GM06990 (cell line): ENCODE measurements at regions not wholly inside any gene's neighbourhood (a gene's known extent, or its start where the extent isn't known, plus 50 kb on each side); places are given as distances from the start of the nearest gene placed in this dataset.
A peak's percentile ranks its signal among the peaks of the same experiment; 100 is the strongest.

Source experiments
- DNase-seq: peaks from one replicate; pipeline ENCODE4 v3.0.0-alpha.2; 2011; ENCODE audit not compliant: insufficient read length; ENCODE audit errors: extremely low read depth
- H3K27me3 ChIP-seq: replicated peaks from 2 replicates; pipeline ENCODE4 v1.6.0; 2011; ENCODE audit warnings: low read length; ENCODE audit not compliant: control insufficient read depth, insufficient read depth
- H3K36me3 ChIP-seq: 2 replicates; pipeline ENCODE4 v1.5.1; 2011; ENCODE audit warnings: low read length; ENCODE audit not compliant: control insufficient read depth, insufficient read depth
- H3K4me3 ChIP-seq: replicated peaks from 2 replicates; pipeline ENCODE4 v1.5.1; 2011; ENCODE audit warnings: low read depth, mild to moderate bottlenecking, control low read depth, low read length
- CTCF ChIP-seq: IDR thresholded peaks from 2 replicates; pipeline ENCODE4 v1.5.1; 2011; ENCODE audit warnings: low read length, control low read depth, mild to moderate bottlenecking, inconsistent platforms; ENCODE audit not compliant: insufficient read depth, poor library complexity, severe bottlenecking

- no peaks in the 10 kb centered on the region for H3K36me3 ChIP-seq
- H3K27me3 ChIP-seq, result no peaks in the 10 kb centered on the region
- TF ChIP-seq CTCF, result no peak
- DNase-seq, result peak; percentile 66
- H3K4me3 ChIP-seq, result peak overlapping the region; percentile 4; the same call in 1 of the 2 replicates
Measured at GRCh38 chr6:42507195-42507594, 55.5 kb upstream of the TRERF1 start.

GRCh38 chr6:42506070-42506469, 54.3 kb upstream of the TRERF1 start:
- no peak for TF ChIP-seq CTCF
- no peaks in the 10 kb centered on the region for H3K27me3 ChIP-seq
- H3K36me3 ChIP-seq, result no peaks in the 10 kb centered on the region
- no peak for DNase-seq
- H3K4me3 ChIP-seq, result no peak overlapping the region

- Histone ChIP-seq H3K27me3 (no peaks in the 10 kb centered on the region), H3K4me3 (peak overlapping the region; percentile 9; the same call in 1 of the 2 replicates), H3K36me3 (no peaks in the 10 kb centered on the region)
- peak; percentile 68 for DNase-seq
- TF ChIP-seq CTCF, result no peak
Measured at GRCh38 chr6:42505385-42505718, 53.6 kb upstream of the TRERF1 start.

- TF ChIP-seq CTCF, result no peak
- Histone ChIP-seq H3K27me3 (no peaks in the 10 kb centered on the region), H3K4me3 (no peak overlapping the region), H3K36me3 (no peaks in the 10 kb centered on the region)
- peak; percentile 59 for DNase-seq
Measured at GRCh38 chr6:42503894-42504293, 52.2 kb upstream of the TRERF1 start.

- H3K27me3 ChIP-seq, result no peaks in the 10 kb centered on the region
- H3K36me3 ChIP-seq, result no peaks in the 10 kb centered on the region
- no peak overlapping the region for H3K4me3 ChIP-seq
- DNase-seq, result no peak
- TF ChIP-seq CTCF, result no peak
Measured at GRCh38 chr6:42502990-42503389, 51.3 kb upstream of the TRERF1 start.

GRCh38 chr6:42502127-42502526, 50.4 kb upstream of the TRERF1 start:
- H3K27me3 ChIP-seq, result no peaks in the 10 kb centered on the region
- no peak overlapping the region for H3K4me3 ChIP-seq
- no peak for TF ChIP-seq CTCF
- no peak for DNase-seq
- H3K36me3 ChIP-seq, result no peaks in the 10 kb centered on the region
